ENCODE measurements at regions not wholly inside any gene's neighbourhood (a gene's known extent, or its start where the extent isn't known, plus 50 kb on each side); places are given as distances from the start of the nearest gene placed in this dataset.

DNA sequence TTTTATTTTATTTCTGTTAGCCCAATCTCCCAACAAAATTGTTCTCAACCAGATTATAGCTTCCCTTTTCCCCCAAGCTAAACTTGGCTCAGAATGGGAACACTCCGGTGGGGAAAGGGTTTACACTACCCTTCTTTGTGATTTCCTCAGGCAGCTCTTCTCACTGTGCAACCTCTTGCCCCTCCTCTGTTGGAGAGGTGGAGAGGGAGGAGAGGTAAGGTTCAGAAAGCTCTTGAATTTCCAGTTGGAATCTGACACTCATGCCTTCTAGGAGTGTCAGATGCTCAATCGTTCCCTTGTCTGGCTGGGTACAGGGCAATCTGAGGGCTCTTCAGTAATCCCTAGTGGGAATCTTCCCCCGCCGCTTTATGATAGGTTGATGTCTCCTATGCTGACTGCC, 486.1 kb upstream of the KLF12 start:
- Mint-ChIP-seq H3K4me1 (no peaks in the 10 kb centered on the region), H3K36me3 (no peaks in the 10 kb centered on the region), H3K27ac (no peak overlapping the region), H3K27me3 (peaks cover 2 to 10% (median 4%) of the 10 kb centered on the region in 5 donors), H3K9me3 (peaks cover 0 to under 1% (median 0%) of the 10 kb centered on the region in 9 donors), H3K4me3 (no peak overlapping the region)
- no peak for ATAC-seq
- DNase-seq: no peak
- POLR2A ChIA-PET: no interaction called here

DNA sequence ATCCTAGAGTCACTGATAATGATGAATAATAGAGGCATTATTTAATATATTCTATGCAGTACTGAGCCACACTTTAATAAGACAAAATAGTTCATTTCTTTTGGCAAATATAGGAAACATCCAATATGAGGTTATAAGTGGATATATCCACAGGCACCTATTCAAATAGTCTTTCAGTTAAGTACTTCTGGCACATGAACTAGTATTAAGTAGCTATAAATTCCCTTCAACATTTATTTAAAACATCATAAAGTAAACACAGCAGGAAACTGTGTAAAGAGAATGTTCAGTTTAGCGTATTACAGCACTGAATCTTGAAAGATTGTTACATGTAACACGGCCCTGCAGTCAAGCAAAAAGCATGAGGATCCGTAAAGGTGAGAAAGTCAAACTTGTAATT, 463.3 kb upstream of the KLF12 start:
- ATAC-seq: no peak
- Mint-ChIP-seq H3K4me1 (no peaks in the 10 kb centered on the region), H3K9me3 (peaks cover 0 to 17% (median 5%) of the 10 kb centered on the region in 9 donors), H3K4me3 (no peak overlapping the region), H3K27ac (no peak overlapping the region), H3K36me3 (peaks cover 0 to 6% (median 3%) of the 10 kb centered on the region in 3 donors), H3K27me3 (peaks cover 0 to 7% (median 0%) of the 10 kb centered on the region in 5 donors)
- POLR2A ChIA-PET: no interaction called here
- DNase-seq: no peak

DNA sequence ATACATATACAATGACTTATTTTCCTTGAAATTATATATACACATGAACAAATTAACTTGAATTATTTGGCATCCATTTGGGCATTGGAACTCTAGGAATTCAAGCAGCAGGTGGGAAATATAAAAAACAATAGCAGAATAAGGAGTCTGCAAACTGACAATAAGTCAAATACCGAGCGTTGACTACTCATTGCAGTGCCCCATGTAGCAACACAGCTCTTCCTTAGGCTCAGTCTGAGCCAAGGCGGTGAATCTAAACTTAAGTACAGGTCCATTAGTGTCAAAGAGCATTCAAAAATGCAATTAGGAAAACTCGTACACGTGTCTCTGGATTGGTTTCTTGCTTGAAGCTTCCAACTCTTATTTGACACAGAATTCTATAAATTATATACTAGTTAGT, 462.5 kb upstream of the KLF12 start:
- Mint-ChIP-seq H3K27me3 (peaks cover 0 to 7% (median 0%) of the 10 kb centered on the region in 5 donors), H3K27ac (no peak overlapping the region), H3K9me3 (peaks cover 0 to 18% (median 5%) of the 10 kb centered on the region in 9 donors), H3K4me3 (no peak overlapping the region), H3K36me3 (peaks cover 0 to 6% (median 3%) of the 10 kb centered on the region in 3 donors), H3K4me1 (no peaks in the 10 kb centered on the region)
- POLR2A ChIA-PET: no interaction called here
- no peak for DNase-seq
- no peak for ATAC-seq

DNA sequence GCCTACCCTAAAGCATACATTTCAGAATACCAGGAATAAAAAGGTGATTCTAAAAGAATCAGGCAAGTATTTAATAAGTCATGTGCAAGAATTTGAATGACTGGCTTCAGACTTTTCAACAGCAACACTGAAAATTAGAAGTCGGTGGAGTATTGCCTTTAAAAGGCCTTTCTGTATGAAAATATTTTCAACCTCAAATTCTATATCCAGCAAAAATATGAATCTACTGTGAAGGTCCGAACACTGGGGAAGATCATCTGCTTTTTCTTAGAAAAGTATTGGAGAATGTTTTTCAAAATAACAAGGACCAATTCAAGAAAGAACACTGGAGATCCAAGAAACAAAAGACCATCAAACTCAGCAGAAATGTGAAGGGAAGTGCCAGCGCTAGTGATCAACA, 459.5 kb upstream of the KLF12 start:
- ATAC-seq: no peak
- POLR2A ChIA-PET: no interaction called here
- H3K27ac Mint-ChIP-seq: no peak overlapping the region
- peaks cover 0 to 14% (median 2%) of the 10 kb centered on the region in 5 donors for H3K27me3 Mint-ChIP-seq
- H3K36me3 Mint-ChIP-seq: peaks cover 0 to 6% (median 3%) of the 10 kb centered on the region in 3 donors
- H3K4me1 Mint-ChIP-seq: no peaks in the 10 kb centered on the region
- no peak overlapping the region for H3K4me3 Mint-ChIP-seq
- H3K9me3 Mint-ChIP-seq: peaks cover 0 to 18% (median 5%) of the 10 kb centered on the region in 9 donors
- DNase-seq: no peak

DNA sequence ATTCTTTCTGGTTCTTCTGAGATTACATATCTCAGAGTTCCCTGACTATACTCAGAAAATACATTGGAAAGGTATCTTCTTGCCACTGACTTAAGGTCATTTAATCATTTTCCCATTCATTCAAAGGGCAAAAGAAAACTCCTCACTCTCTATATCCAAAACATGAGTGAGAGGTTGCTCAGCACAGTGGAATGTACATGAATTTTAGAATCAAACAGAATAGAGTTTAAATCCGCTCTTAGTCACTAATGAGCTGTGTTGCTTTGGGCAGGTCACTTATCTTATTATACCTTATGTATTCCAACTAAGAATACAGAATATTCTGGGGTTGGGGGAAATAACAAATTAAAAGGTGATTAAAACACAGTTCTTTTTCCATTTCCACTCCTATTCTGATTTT, 452.6 kb upstream of the KLF12 start:
- no peak for DNase-seq
- POLR2A ChIA-PET: no interaction called here
- no peaks in the 10 kb centered on the region for H3K9me3 Mint-ChIP-seq
- no peaks in the 10 kb centered on the region for H3K4me1 Mint-ChIP-seq
- no peak overlapping the region for H3K27ac Mint-ChIP-seq
- H3K36me3 Mint-ChIP-seq: no peaks in the 10 kb centered on the region
- no peak overlapping the region for H3K4me3 Mint-ChIP-seq
- ATAC-seq: no peak
- peaks cover 1 to 14% (median 3%) of the 10 kb centered on the region in 5 donors for H3K27me3 Mint-ChIP-seq

DNA sequence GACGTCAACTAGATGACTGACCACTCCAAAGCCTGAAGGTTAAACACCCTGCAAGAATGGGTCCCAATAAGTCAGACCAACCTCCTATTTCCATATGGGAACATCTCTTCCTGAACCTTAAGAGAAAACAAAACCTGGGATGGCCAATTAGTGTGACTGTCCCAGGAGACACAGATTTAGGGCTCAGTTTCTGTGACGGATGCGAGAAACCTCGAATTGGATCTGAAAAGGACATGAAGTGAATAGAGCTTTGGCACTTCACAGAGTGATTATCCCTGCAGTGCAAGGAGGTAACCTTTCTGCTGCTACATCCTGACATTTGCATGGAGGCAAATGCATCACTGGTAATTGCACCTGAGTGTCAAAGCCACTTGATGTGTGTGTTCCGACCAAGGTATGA, 442.2 kb upstream of the KLF12 start:
- Mint-ChIP-seq H3K27me3 (peaks cover 19 to 49% (median 44%) of the 10 kb centered on the region in 5 donors), H3K27ac (no peak overlapping the region), H3K4me1 (peaks cover 9 to 16% (median 15%) of the 10 kb centered on the region in 4 donors), H3K9me3 (no peaks in the 10 kb centered on the region), H3K4me3 (peak overlapping the region; percentile 71 to 85 (median 74)), H3K36me3 (no peaks in the 10 kb centered on the region)
- POLR2A ChIA-PET: no interaction called here
- DNase-seq (no peak), ATAC-seq (no peak)

DNA sequence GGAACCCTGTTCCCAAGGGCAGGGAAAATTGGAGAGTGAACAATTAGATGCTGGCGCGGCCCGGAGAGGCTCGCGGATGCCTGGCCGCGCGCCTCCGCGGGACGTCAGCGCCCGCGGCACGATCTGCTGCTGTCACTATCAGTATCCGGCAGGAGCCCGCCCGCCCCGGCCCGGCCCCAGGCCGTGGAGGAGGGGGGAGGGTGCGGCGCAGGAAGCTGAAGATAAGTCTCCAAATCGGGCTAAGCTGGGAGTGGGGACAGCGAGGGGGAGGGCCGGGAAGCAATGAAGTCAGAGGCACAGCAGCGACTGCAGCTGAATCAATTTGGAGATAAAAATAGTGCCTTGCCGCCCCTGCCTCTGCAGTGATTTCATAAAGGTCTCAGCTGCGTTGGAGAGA, 441.5 kb upstream of the KLF12 start:
- peaks cover 19 to 49% (median 45%) of the 10 kb centered on the region in 5 donors for H3K27me3 Mint-ChIP-seq
- POLR2A ChIA-PET: no interaction called here
- H3K4me3 Mint-ChIP-seq: peak overlapping the region; percentile 71 to 85 (median 74)
- H3K4me1 Mint-ChIP-seq: peaks cover 9 to 16% (median 15%) of the 10 kb centered on the region in 4 donors
- H3K27ac Mint-ChIP-seq: peak overlapping the region in 3 of 10 donors; percentile 4 to 57 (median 40)
- no peaks in the 10 kb centered on the region for H3K9me3 Mint-ChIP-seq
- ATAC-seq (peak; percentile 95 to 99), DNase-seq (peak; percentile 4 to 71 (median 39))
- no peaks in the 10 kb centered on the region for H3K36me3 Mint-ChIP-seq

DNA sequence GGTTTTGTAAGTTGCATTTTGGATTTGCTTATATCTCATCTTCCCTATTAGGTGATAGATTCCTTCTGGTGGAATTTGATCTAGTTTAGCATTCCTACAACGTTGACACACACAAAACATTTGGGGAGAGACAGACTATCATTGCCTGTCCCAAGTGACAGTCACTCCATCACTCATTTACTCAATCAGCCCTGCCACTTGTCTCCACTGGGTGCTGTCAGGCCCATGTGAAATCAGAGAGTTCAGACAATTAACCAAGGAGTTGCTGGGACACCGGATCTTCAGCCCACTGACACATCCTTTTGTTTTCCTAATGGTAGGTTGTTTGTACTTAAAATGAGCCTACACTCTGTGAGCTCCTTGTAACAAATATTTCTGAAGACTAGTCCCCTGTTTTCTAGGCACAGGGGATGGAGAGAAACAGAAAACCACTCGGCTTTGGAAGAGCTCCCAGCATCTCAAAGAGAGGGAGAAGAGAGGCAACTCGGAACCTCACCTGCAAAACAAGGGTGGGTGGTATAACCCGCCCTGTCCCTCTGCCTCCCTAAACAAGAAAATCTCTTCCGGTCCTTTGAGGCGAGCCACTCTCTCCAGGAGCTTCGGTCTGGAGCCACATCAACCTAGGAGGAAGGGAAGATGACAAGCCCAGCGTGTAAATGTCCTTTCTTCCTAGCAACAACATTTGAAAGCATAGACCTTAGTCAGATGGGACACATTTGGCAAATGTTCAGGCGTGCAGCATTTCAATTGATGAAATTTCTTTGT, 440.9 kb upstream of the KLF12 start:
- POLR2A ChIA-PET: no interaction called here
- DNase-seq (peak in 1 of 10 donors; percentile 7), ATAC-seq (peak; percentile 19 to 37)
- Mint-ChIP-seq H3K27me3 (peaks cover 19 to 49% (median 46%) of the 10 kb centered on the region in 5 donors), H3K36me3 (no peaks in the 10 kb centered on the region), H3K27ac (peak overlapping the region in 3 of 10 donors; percentile 4 to 57 (median 40)), H3K4me1 (peaks cover 9 to 16% (median 15%) of the 10 kb centered on the region in 4 donors), H3K4me3 (peak overlapping the region; percentile 71 to 85 (median 74)), H3K9me3 (no peaks in the 10 kb centered on the region)

DNA sequence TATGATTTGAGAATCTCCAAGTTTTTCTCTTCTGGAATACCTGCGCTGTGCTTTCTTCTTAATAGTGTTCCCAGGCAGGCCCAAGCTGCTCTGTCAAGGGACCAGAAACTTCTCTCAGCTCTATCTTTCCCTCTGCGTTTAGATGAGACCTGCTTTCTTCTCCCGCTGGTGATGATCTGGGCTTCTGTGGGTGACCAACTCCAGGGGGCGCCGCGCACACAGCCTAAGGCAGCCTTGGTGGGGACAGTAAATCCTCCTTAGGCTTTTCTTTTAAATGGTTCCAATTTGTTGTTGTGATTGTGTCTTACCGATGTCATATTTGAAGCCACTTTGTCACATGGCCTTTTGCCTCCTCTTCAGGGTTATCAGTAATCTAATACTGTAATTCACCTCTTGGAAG, 439.4 kb upstream of the KLF12 start:
- ATAC-seq (no peak), DNase-seq (no peak)
- POLR2A ChIA-PET: no interaction called here
- no peak overlapping the region for H3K4me3 Mint-ChIP-seq
- H3K27ac Mint-ChIP-seq: no peak overlapping the region
- no peaks in the 10 kb centered on the region for H3K36me3 Mint-ChIP-seq
- peaks cover 20 to 44% (median 42%) of the 10 kb centered on the region in 5 donors for H3K27me3 Mint-ChIP-seq
- H3K9me3 Mint-ChIP-seq: no peaks in the 10 kb centered on the region
- H3K4me1 Mint-ChIP-seq: peaks cover 9 to 16% (median 15%) of the 10 kb centered on the region in 4 donors

DNA sequence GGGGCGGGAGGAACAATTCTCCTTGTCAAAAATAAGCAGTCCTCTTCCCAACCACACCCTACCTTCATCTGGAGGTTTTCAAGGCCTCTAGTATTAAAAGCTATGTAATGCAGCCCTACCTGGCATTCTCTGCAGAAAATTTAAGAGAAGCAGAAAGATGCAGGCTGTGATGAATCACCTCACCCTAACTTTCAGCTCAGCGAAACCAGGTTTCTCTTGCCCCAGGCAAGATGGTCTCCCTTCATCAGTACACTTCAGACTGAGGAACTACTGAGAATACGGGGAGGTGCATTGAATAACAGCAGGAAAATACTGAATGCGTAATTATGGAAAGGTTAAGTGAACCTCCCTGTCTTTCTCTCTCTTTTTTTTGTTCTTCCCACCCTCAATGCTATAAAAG, 437.6 kb upstream of the KLF12 start:
- H3K27me3 Mint-ChIP-seq: peaks cover 16 to 40% (median 34%) of the 10 kb centered on the region in 5 donors
- H3K36me3 Mint-ChIP-seq: no peaks in the 10 kb centered on the region
- POLR2A ChIA-PET: interaction anchor here (0.6 kb wide), 2 partner anchors 391 to 1802 kb away, joined by 5 to 6 read pairs; no protein-coding TSS in a partner anchor
- no peak for ATAC-seq
- no peak for DNase-seq
- H3K9me3 Mint-ChIP-seq: no peaks in the 10 kb centered on the region
- H3K4me3 Mint-ChIP-seq: no peak overlapping the region
- no peak overlapping the region for H3K27ac Mint-ChIP-seq
- H3K4me1 Mint-ChIP-seq: peaks cover 9 to 16% (median 15%) of the 10 kb centered on the region in 4 donors

DNA sequence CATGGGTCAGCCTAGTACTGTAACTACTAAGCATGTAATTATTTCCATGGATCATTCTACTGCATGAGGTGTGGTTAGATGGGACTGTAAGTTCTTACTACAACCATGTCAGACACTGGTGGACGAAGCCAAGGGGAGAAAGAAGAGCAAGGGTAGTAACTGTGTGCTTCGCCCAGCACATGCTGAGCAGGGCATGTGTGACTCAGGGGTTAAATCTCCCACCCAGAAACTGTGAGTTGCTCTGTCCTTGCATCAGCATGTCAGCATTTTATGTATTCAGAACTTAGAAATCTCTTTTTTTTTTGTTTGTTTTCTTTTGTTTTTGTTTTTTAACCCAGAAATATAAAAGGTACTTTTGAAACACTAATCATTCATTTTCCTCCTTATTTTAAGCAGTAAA, 436.6 kb upstream of the KLF12 start:
- Mint-ChIP-seq H3K4me1 (peaks cover 2 to 10% (median 9%) of the 10 kb centered on the region in 4 donors), H3K36me3 (no peaks in the 10 kb centered on the region), H3K27me3 (peaks cover 14 to 31% (median 24%) of the 10 kb centered on the region in 5 donors), H3K4me3 (no peak overlapping the region), H3K9me3 (no peaks in the 10 kb centered on the region), H3K27ac (no peak overlapping the region)
- ATAC-seq (no peak), DNase-seq (no peak)
- POLR2A ChIA-PET: no interaction called here

DNA sequence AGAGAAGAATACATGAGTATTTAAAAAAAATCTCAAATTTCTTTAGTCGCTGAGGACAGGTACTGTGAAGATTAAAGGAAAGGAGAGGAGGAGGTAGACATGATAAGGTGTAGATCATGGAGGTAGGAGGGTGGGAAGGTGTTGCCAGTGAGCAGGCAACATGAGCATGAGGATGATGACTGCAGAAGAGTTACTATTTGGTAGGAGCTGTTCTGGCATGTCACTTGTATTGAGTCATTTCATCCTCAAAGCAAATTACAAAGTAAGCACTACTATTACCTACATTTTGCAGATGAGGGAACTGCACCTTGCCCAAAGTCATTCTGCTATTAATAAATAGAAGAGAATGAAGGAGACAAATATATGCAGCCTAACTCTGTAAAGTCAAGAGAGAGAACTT, 435.8 kb upstream of the KLF12 start:
- Mint-ChIP-seq H3K4me3 (no peak overlapping the region), H3K36me3 (no peaks in the 10 kb centered on the region), H3K27ac (no peak overlapping the region), H3K27me3 (peaks cover 14 to 30% (median 17%) of the 10 kb centered on the region in 5 donors), H3K9me3 (no peaks in the 10 kb centered on the region), H3K4me1 (peaks cover 0 to 3% (median 2%) of the 10 kb centered on the region in 4 donors)
- POLR2A ChIA-PET: no interaction called here
- no peak for ATAC-seq
- no peak for DNase-seq

DNA sequence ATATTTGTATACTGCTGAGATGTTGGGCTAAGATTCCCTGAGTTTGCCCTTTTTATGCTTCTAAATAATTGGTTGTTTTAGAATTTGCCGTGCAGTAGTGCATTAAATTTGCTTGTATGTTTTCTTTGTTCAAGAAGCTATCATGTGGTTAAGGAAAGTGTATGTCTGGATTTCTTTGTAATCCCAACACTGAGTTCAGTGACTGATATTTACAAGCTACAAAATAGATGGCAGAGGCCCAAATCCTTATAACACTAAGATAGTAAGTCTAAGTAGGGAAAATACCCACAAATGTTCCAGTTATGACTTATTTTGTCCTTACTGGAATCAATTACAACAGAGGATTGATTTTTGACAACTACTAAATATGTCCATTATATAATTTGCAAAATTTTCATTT, 435.0 kb upstream of the KLF12 start:
- H3K36me3 Mint-ChIP-seq: no peaks in the 10 kb centered on the region
- POLR2A ChIA-PET: no interaction called here
- H3K27ac Mint-ChIP-seq: no peak overlapping the region
- DNase-seq (no peak), ATAC-seq (no peak)
- H3K4me1 Mint-ChIP-seq: no peaks in the 10 kb centered on the region
- H3K4me3 Mint-ChIP-seq: no peak overlapping the region
- peaks cover 8 to 24% (median 10%) of the 10 kb centered on the region in 5 donors for H3K27me3 Mint-ChIP-seq
- no peaks in the 10 kb centered on the region for H3K9me3 Mint-ChIP-seq
